ENCODE measurements at regions not wholly inside any gene's neighbourhood (a gene's known extent, or its start where the extent isn't known, plus 50 kb on each side); places are given as distances from the start of the nearest gene placed in this dataset.

GRCh38 chr9:23551929-23552707, 273.9 kb downstream of the ELAVL2 start:
- Histone ChIP-seq H3K27me3 (no peaks in the 10 kb centered on the region), H3K4me1 (no peaks in the 10 kb centered on the region), H3K4me3 (no peak overlapping the region), H3K36me3 (no peaks in the 10 kb centered on the region), H3K27ac (no peak overlapping the region), H3K9me3 (no peaks in the 10 kb centered on the region)
- DNase-seq (ENCODE audit: low spot score in 2 of 2) = no peak
- 71 to 77% methylated on average over 5 of the region's 5 CpGs for WGBS, 2 donors
- no peak for TF ChIP-seq EP300 (IDR thresholded peaks at IDR 0.05)
- TF ChIP-seq POLR2A (IDR thresholded peaks at IDR 0.05) = no peak
- no peak for TF ChIP-seq CTCF (IDR thresholded peaks at IDR 0.05)

GRCh38 chr9:23552876-23553601, 273.0 kb downstream of the ELAVL2 start:
- WGBS, 2 donors = 73 to 74% methylated on average over 8 of the region's 8 CpGs
- no peak for DNase-seq (ENCODE audit: low spot score in 2 of 2)
- Histone ChIP-seq H3K27me3 (no peaks in the 10 kb centered on the region), H3K36me3 (no peaks in the 10 kb centered on the region), H3K9me3 (no peaks in the 10 kb centered on the region), H3K4me1 (no peaks in the 10 kb centered on the region), H3K27ac (no peak overlapping the region), H3K4me3 (no peak overlapping the region)
- TF ChIP-seq CTCF (IDR thresholded peaks at IDR 0.05) (no peak), EP300 (IDR thresholded peaks at IDR 0.05) (no peak), POLR2A (IDR thresholded peaks at IDR 0.05) (no peak)

DNA sequence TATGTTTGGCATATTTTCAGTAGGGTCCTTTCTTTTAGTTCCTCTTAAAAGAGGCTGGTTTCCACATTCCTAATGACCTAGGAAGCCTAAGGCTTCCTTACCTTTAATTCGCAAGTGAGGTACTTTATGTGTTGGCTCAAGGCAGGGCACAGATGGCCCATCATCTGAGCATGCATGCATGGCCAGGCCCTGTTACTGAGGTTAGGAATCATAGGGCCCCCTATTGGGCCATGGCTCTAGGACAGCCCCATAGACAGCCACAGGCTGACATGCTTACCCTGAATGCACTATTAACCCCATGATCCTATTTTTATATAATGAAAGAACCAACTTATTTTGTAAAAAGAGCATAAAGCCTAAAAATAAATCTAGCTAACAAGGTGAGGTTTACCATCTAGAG, 271.4 kb downstream of the ELAVL2 start:
- H3K4me1 ChIP-seq = no peaks in the 10 kb centered on the region
- H3K36me3 ChIP-seq = no peaks in the 10 kb centered on the region
- 86 to 87% methylated on average over 1 of the region's 1 CpG for WGBS, 2 donors
- no peaks in the 10 kb centered on the region for H3K27me3 ChIP-seq
- no peak for DNase-seq (ENCODE audit: low spot score in 2 of 2)
- peaks cover 0 to 11% (median 0%) of the 10 kb centered on the region in 4 donors for H3K9me3 ChIP-seq
- no peak overlapping the region for H3K4me3 ChIP-seq
- no peak overlapping the region for H3K27ac ChIP-seq
- TF ChIP-seq POLR2A (IDR thresholded peaks at IDR 0.05) = no peak
- TF ChIP-seq CTCF (IDR thresholded peaks at IDR 0.05) = no peak
- no peak for TF ChIP-seq EP300 (IDR thresholded peaks at IDR 0.05)

GRCh38 chr9:23555851-23556250, 270.2 kb downstream of the ELAVL2 start:
- no peaks in the 10 kb centered on the region for H3K27me3 ChIP-seq
- H3K4me1 ChIP-seq = no peaks in the 10 kb centered on the region
- 22 to 23% methylated on average over 7 of the region's 7 CpGs for WGBS, 2 donors
- no peak overlapping the region for H3K4me3 ChIP-seq
- H3K36me3 ChIP-seq = no peaks in the 10 kb centered on the region
- no peak for DNase-seq (ENCODE audit: low spot score in 2 of 2)
- no peak overlapping the region for H3K27ac ChIP-seq
- TF ChIP-seq POLR2A (IDR thresholded peaks at IDR 0.05) (no peak), EP300 (IDR thresholded peaks at IDR 0.05) (no peak), CTCF (IDR thresholded peaks at IDR 0.05) (no peak)
- H3K9me3 ChIP-seq = peaks cover 0 to 11% (median 0%) of the 10 kb centered on the region in 4 donors

GRCh38 chr9:23556459-23556858, 269.6 kb downstream of the ELAVL2 start:
- Histone ChIP-seq H3K27ac (no peak overlapping the region), H3K36me3 (no peaks in the 10 kb centered on the region), H3K4me3 (no peak overlapping the region), H3K4me1 (no peaks in the 10 kb centered on the region), H3K27me3 (no peaks in the 10 kb centered on the region), H3K9me3 (peaks cover 0 to 11% (median 0%) of the 10 kb centered on the region in 4 donors)
- 71 to 88% methylated on average over 1 of the region's 1 CpG for WGBS, 2 donors
- no peak for TF ChIP-seq CTCF (IDR thresholded peaks at IDR 0.05)
- DNase-seq (ENCODE audit: low spot score in 2 of 2) = no peak

Measured in tibial nerve (tissue), 4 donors.